Upper lobe of right lung (tissue), 1 donor: ENCODE measurements at regions not wholly inside any gene's neighbourhood (a gene's known extent, or its start where the extent isn't known, plus 50 kb on each side); places are given as distances from the start of the nearest gene placed in this dataset.
"Not testable (repeated sequence)": the region's sequence is repeated elsewhere in the genome, so short reads cannot be mapped to it uniquely, and the experiment has no call there.

Experiments
- ATAC-seq: fragments of 200-7000 bp; cut with Tn5 transposase; one replicate; pipeline ENCODE4 v1.9.1; 2020; ENCODE audit warnings: mild to moderate bottlenecking, moderate library complexity
- DNase-seq: peaks from one replicate; pipeline ENCODE4 v3.0.0-alpha.2; 2020
- H3K27ac ChIP-seq: fragments of 200-600 bp; one replicate; pipeline ENCODE4 v1.8.0; 2022
- H3K27me3 ChIP-seq: fragments of 200-600 bp; one replicate; pipeline ENCODE4 v1.8.0; 2022; ENCODE audit warnings: mild to moderate bottlenecking
- H3K36me3 ChIP-seq: fragments of 200-600 bp; one replicate; pipeline ENCODE4 v1.8.0; 2022
- H3K4me1 ChIP-seq: fragments of 200-600 bp; one replicate; pipeline ENCODE4 v1.8.0; 2022
- H3K4me3 ChIP-seq: fragments of 200-600 bp; one replicate; pipeline ENCODE4 v1.8.0; 2022; ENCODE audit warnings: mild to moderate bottlenecking
- H3K9me3 ChIP-seq: fragments of 200-600 bp; one replicate; pipeline ENCODE4 v1.8.0; 2022
- intact Hi-C: fragments of 100-400 bp; cut with DNase I; formaldehyde crosslinking; loops from one replicate; pipeline ENCODE4 v1.11.0; 2022
- TF ChIP-seq, protein P1 (sequence below): fragments of 200-600 bp; IDR thresholded peaks from one replicate; pipeline ENCODE4 v1.8.0; 2022; ENCODE audit warnings: antibody characterized with exemption
- donor health status: DM: no; HTN: yes; CAD: no; lungs with severe emphysema.

DNA sequence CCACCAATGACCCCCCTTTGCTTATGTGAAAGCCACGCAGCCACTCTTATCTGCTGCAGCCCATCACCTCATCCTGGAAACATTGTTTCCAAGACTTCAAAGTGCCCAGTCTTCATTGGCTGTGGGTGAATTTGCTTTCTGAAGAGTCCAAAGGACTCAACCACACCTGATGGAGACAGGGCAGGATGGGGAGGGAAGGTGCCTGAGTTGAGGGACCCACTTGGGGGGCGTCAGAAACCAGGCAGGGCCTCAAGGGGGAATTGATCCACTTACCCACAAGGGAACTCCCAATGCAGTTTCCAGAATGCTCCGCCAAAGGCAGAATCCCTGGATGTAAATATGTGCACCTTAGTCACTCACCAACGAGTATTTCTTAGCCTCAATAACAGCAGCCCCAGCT is 147.9 kb upstream of the ATP2B2 start:
- no peak overlapping the region for H3K4me3 ChIP-seq
- H3K27me3 ChIP-seq: peaks cover 9% of the 10 kb centered on the region
- no peak overlapping the region for H3K27ac ChIP-seq
- TF ChIP-seq, protein P1, sequence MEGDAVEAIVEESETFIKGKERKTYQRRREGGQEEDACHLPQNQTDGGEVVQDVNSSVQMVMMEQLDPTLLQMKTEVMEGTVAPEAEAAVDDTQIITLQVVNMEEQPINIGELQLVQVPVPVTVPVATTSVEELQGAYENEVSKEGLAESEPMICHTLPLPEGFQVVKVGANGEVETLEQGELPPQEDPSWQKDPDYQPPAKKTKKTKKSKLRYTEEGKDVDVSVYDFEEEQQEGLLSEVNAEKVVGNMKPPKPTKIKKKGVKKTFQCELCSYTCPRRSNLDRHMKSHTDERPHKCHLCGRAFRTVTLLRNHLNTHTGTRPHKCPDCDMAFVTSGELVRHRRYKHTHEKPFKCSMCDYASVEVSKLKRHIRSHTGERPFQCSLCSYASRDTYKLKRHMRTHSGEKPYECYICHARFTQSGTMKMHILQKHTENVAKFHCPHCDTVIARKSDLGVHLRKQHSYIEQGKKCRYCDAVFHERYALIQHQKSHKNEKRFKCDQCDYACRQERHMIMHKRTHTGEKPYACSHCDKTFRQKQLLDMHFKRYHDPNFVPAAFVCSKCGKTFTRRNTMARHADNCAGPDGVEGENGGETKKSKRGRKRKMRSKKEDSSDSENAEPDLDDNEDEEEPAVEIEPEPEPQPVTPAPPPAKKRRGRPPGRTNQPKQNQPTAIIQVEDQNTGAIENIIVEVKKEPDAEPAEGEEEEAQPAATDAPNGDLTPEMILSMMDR: no peak
- no peaks in the 10 kb centered on the region for H3K4me1 ChIP-seq
- intact Hi-C loops: no loop called here
- H3K36me3 ChIP-seq: no peaks in the 10 kb centered on the region
- no peak for DNase-seq
- ATAC-seq: no peak
- H3K9me3 ChIP-seq: no peaks in the 10 kb centered on the region

DNA sequence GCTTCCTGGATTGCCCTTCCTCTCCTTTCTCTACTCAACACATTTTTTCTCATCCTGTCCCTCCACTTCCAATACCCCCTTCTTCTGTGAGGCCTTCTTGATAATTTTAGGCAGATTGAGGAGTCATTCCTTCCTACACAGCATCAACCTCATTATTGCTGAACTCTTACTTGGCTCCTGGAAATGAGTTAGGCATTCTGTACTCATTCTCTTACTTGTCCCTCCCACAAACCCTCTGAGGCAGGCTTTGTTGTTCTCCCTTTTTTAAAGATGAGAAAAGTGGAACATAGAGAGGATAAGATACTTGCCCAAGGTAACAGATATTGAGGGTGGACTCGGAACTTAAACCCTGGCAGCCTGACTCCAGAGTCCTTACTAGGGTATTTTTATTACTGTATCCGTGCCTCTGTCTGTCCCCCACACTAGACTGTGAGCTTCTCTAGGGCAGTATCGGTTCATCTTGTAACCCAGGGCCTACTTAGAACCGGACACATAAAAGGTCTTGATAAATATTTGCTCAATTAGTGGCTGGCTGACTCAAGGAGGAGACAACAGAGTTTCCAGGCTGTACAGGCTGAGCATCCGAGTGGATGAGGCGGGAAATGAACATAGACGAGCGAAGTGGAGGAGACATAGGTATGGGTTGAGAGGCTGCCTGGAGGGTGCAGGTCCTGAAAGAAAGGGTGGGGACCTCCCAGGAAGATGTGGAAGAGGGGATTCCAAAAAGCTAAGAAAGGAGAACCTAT is 148.7 kb upstream of the ATP2B2 start:
- no peak for DNase-seq

DNA sequence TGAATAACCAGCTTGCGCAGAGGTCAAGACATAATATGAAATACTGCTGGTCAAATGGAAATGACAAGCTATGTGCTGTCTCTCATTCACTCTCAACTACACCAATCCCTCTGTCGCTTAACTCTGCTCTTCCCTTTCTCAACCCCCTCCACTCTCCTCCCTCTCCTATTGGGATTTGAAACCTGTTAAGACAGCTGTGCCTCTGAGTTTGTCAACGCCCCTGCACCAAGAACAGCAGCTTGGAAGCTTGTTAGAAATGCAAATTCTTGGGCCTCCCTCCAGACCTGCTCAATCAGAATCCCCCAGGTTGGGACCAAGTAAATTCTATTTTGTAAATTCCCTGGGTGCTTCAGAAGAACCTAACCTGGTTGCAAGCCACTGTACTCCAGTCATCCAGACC is 149.7 kb upstream of the ATP2B2 start:
- no peak for ATAC-seq
- H3K4me3 ChIP-seq: no peak overlapping the region
- TF ChIP-seq, protein P1: no peak
- intact Hi-C loops: no loop called here
- H3K36me3 ChIP-seq: no peaks in the 10 kb centered on the region
- no peaks in the 10 kb centered on the region for H3K9me3 ChIP-seq
- no peaks in the 10 kb centered on the region for H3K4me1 ChIP-seq
- no peak overlapping the region for H3K27ac ChIP-seq
- H3K27me3 ChIP-seq: peaks cover 9% of the 10 kb centered on the region
- no peak for DNase-seq

More for the DNA sequence above, 148.7 kb upstream of the ATP2B2 start:
- intact Hi-C loops: no loop called here
- H3K27me3 ChIP-seq: peaks cover 9% of the 10 kb centered on the region
- H3K9me3 ChIP-seq: no peaks in the 10 kb centered on the region
- TF ChIP-seq, protein P1: no peak
- H3K4me1 ChIP-seq: no peaks in the 10 kb centered on the region
- H3K36me3 ChIP-seq: no peaks in the 10 kb centered on the region
- ATAC-seq: no peak
- H3K4me3 ChIP-seq: no peak overlapping the region
- H3K27ac ChIP-seq: no peak overlapping the region

DNA sequence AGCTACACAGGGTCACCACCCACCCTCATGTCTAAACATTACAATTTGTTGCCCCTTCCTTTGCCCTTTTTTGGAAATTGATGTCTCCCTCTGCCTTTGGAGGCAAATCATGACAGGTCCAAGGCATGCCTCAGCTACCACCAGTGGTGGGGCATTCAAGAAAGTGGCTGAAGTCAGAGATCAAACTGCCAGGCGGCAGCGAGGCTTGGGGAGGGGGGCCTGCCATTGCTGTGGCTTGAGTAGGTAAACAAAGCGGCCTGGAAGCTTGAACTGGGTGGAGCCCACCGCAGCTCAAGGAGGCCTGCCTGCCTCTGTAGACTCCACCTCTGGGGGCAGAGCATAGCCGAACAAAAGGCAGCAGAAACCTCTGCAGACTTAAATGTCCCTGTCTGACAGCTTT is 152.0 kb upstream of the ATP2B2 start:
- H3K27me3 ChIP-seq, H3K27ac ChIP-seq, H3K9me3 ChIP-seq, H3K4me3 ChIP-seq, DNase-seq, H3K36me3 ChIP-seq, H3K4me1 ChIP-seq, intact Hi-C loops, ATAC-seq: not testable (repeated sequence)

DNA sequence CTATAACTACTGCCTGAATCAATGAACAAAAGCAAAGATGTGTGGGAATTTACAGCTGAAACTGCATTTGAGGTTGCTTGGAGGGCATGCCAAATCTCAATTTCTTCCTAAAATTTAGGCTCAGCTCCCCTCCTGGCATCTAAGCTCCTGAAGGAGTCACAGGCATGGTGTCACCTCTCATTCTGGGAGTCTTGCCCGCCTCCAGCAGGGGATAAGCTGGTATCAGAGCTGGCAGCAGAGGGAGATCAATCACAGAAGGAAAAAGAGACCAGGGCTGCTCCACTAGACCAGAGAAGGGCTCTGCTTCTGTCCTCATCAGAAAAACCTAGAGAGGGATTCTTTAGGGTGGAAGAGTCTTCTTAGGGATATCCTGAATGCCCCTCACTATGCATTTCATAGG is 150.4 kb upstream of the SLC6A11 start:
- intact Hi-C loops: no loop called here
- no peak for ATAC-seq
- Histone ChIP-seq H3K27me3 (peaks cover 12% of the 10 kb centered on the region), H3K4me1 (no peaks in the 10 kb centered on the region), H3K9me3 (no peaks in the 10 kb centered on the region), H3K27ac (no peak overlapping the region), H3K36me3 (no peaks in the 10 kb centered on the region), H3K4me3 (no peak overlapping the region)
- TF ChIP-seq, protein P1: no peak
- no peak for DNase-seq

DNA sequence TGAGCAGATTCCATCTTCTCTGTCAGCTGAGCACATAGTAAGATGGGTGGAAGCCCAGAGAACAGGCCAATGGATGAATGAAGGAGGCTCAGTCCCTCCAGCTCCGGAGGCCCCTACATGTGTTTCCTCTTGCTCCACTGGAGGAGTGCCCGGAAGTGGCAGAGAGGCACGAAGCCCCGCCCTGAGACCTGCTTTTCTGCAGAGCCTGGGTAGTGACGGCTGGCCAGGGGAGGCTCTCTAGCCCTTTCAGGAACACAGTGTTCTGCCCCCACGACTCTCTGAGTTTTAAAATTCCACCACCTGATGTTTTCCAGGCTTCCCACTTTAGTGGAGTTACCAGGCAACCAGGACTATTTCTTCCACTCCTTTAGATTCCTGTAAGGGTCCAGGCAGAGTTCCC is 149.4 kb upstream of the SLC6A11 start:
- Histone ChIP-seq H3K36me3 (no peaks in the 10 kb centered on the region), H3K27me3 (peaks cover 12% of the 10 kb centered on the region), H3K9me3 (no peaks in the 10 kb centered on the region), H3K4me3 (no peak overlapping the region), H3K27ac (no peak overlapping the region), H3K4me1 (no peaks in the 10 kb centered on the region)
- intact Hi-C loops: no loop called here
- ATAC-seq (peak; percentile 60), DNase-seq (no peak)
- TF ChIP-seq, protein P1: no peak
